Kidney glomerular epithelial cell (primary cell): ENCODE measurements at regions not wholly inside any gene's neighbourhood (a gene's known extent, or its start where the extent isn't known, plus 50 kb on each side); places are given as distances from the start of the nearest gene placed in this dataset.
A peak's percentile ranks its signal among the peaks of the same experiment; 100 is the strongest.

Experiments
- DNase-seq: peaks from one replicate; lab custom pipeline; 2025; lab: John Stamatoyannopoulos, UW

- DNase-seq = no peak
These were observed 650.6 kb upstream of the ARID1B start for GRCh38 chr6:156126535-156126934.

GRCh38 chr6:156125844-156126243 is 651.3 kb upstream of the ARID1B start:
- DNase-seq = no peak

- DNase-seq = no peak
These were observed 653.4 kb upstream of the ARID1B start for GRCh38 chr6:156123731-156124130.

- no peak for DNase-seq
These were observed 655.2 kb upstream of the ARID1B start for GRCh38 chr6:156121973-156122372.

- no peak for DNase-seq
These were observed 658.9 kb upstream of the NOX3 start for GRCh38 chr6:156114541-156114940.

GRCh38 chr6:156113631-156114030 is 658.0 kb upstream of the NOX3 start:
- DNase-seq = no peak

GRCh38 chr6:156111913-156112312 is 656.3 kb upstream of the NOX3 start:
- no peak for DNase-seq

- DNase-seq = no peak
These were observed 654.6 kb upstream of the NOX3 start for GRCh38 chr6:156110249-156110648.

GRCh38 chr6:156109713-156110112 is 654.1 kb upstream of the NOX3 start:
- DNase-seq = no peak

GRCh38 chr6:156107624-156108101 is 652.0 kb upstream of the NOX3 start:
- DNase-seq = peak; percentile 9

GRCh38 chr6:156102129-156102528 is 646.5 kb upstream of the NOX3 start:
- DNase-seq = no peak

- no peak for DNase-seq
These were observed 643.2 kb upstream of the NOX3 start for GRCh38 chr6:156098839-156099238.

- DNase-seq = no peak
These were observed 631.8 kb upstream of the NOX3 start for GRCh38 chr6:156087487-156087886.

- DNase-seq = no peak
These were observed 626.4 kb upstream of the NOX3 start for GRCh38 chr6:156082012-156082411.

GRCh38 chr6:156080371-156080770 is 624.7 kb upstream of the NOX3 start:
- DNase-seq = no peak

GRCh38 chr6:156068881-156069280 is 613.2 kb upstream of the NOX3 start:
- no peak for DNase-seq

- DNase-seq = no peak
These were observed 610.2 kb upstream of the NOX3 start for GRCh38 chr6:156065849-156066248.

- no peak for DNase-seq
These were observed 606.5 kb upstream of the NOX3 start for GRCh38 chr6:156062091-156062563.

GRCh38 chr6:156061465-156061864 is 605.8 kb upstream of the NOX3 start:
- no peak for DNase-seq

GRCh38 chr6:156060013-156060412 is 604.4 kb upstream of the NOX3 start:
- no peak for DNase-seq

- DNase-seq = no peak
These were observed 602.7 kb upstream of the NOX3 start for GRCh38 chr6:156058356-156058755.

- no peak for DNase-seq
These were observed 602.2 kb upstream of the NOX3 start for GRCh38 chr6:156057869-156058268.

- no peak for DNase-seq
These were observed 600.4 kb upstream of the NOX3 start for GRCh38 chr6:156056085-156056484.

- no peak for DNase-seq
These were observed 598.0 kb upstream of the NOX3 start for GRCh38 chr6:156053626-156054025.
